ENCODE measurements at regions not wholly inside any gene's neighbourhood (a gene's known extent, or its start where the extent isn't known, plus 50 kb on each side); places are given as distances from the start of the nearest gene placed in this dataset.
A peak's percentile ranks its signal among the peaks of the same experiment; 100 is the strongest.

GRCh38 chr18:25456334-25457010, 104.5 kb upstream of the ZNF521 start:
- DNase-seq (ENCODE audit: low read depth in 4 of 4, low spot score in 2 of 4), result no peak

- DNase-seq (ENCODE audit: low read depth in 4 of 4, low spot score in 2 of 4), result no peak
These were observed 103.7 kb upstream of the ZNF521 start for GRCh38 chr18:25455646-25456045.

GRCh38 chr18:25455159-25455558, 103.2 kb upstream of the ZNF521 start:
- DNase-seq (ENCODE audit: low read depth in 4 of 4, low spot score in 2 of 4), result no peak

GRCh38 chr18:25454730-25455129, 102.8 kb upstream of the ZNF521 start:
- DNase-seq (ENCODE audit: low read depth in 4 of 4, low spot score in 2 of 4), result no peak

- no peak for DNase-seq (ENCODE audit: low read depth in 4 of 4, low spot score in 2 of 4)
These were observed 102.3 kb upstream of the ZNF521 start for GRCh38 chr18:25454270-25454659.

- DNase-seq (ENCODE audit: low read depth in 4 of 4, low spot score in 2 of 4), result no peak
These were observed 101.7 kb upstream of the ZNF521 start for GRCh38 chr18:25453556-25454269.

- no peak for DNase-seq (ENCODE audit: low read depth in 4 of 4, low spot score in 2 of 4)
These were observed 99.2 kb upstream of the ZNF521 start for GRCh38 chr18:25451077-25451658.

GRCh38 chr18:25449046-25449445, 97.1 kb upstream of the ZNF521 start:
- DNase-seq (ENCODE audit: low read depth in 4 of 4, low spot score in 2 of 4), result no peak

- DNase-seq (ENCODE audit: low read depth in 4 of 4, low spot score in 2 of 4), result no peak
These were observed 95.0 kb upstream of the ZNF521 start for GRCh38 chr18:25446972-25447371.

GRCh38 chr18:25445430-25445829, 93.5 kb upstream of the ZNF521 start:
- DNase-seq (ENCODE audit: low read depth in 4 of 4, low spot score in 2 of 4), result no peak

GRCh38 chr18:25443776-25444175, 91.8 kb upstream of the ZNF521 start:
- DNase-seq (ENCODE audit: low read depth in 4 of 4, low spot score in 2 of 4), result no peak

GRCh38 chr18:25435149-25435782, 83.3 kb upstream of the ZNF521 start:
- no peak for DNase-seq (ENCODE audit: low read depth in 4 of 4, low spot score in 2 of 4)

GRCh38 chr18:25434745-25435144, 82.8 kb upstream of the ZNF521 start:
- no peak for DNase-seq (ENCODE audit: low read depth in 4 of 4, low spot score in 2 of 4)

- DNase-seq (ENCODE audit: low read depth in 4 of 4, low spot score in 2 of 4), result no peak
These were observed 81.6 kb upstream of the ZNF521 start for GRCh38 chr18:25433590-25433989.

- DNase-seq (ENCODE audit: low read depth in 4 of 4, low spot score in 2 of 4), result no peak
These were observed 73.1 kb upstream of the ZNF521 start for GRCh38 chr18:25425024-25425423.

GRCh38 chr18:25423760-25424159, 71.8 kb upstream of the ZNF521 start:
- DNase-seq (ENCODE audit: low read depth in 4 of 4, low spot score in 2 of 4), result no peak

- no peak for DNase-seq (ENCODE audit: low read depth in 4 of 4, low spot score in 2 of 4)
These were observed 71.3 kb upstream of the ZNF521 start for GRCh38 chr18:25423267-25423666.

- DNase-seq (ENCODE audit: low read depth in 4 of 4, low spot score in 2 of 4), result no peak
These were observed 70.3 kb upstream of the ZNF521 start for GRCh38 chr18:25422230-25422629.

- peak; percentile 3 to 38 (median 20) for DNase-seq (ENCODE audit: low read depth in 4 of 4, low spot score in 2 of 4)
These were observed 68.3 kb upstream of the ZNF521 start for GRCh38 chr18:25420077-25420825.

GRCh38 chr18:25416374-25416773, 64.4 kb upstream of the ZNF521 start:
- no peak for DNase-seq (ENCODE audit: low read depth in 4 of 4, low spot score in 2 of 4)

GRCh38 chr18:25409971-25410370, 58.0 kb upstream of the ZNF521 start:
- DNase-seq (ENCODE audit: low read depth in 4 of 4, low spot score in 2 of 4), result no peak

All from left renal cortex interstitium (tissue), 4 donors.